H9 (cell line): ENCODE measurements at regions not wholly inside any gene's neighbourhood (a gene's known extent, or its start where the extent isn't known, plus 50 kb on each side); places are given as distances from the start of the nearest gene placed in this dataset.

Experiments
- DNase-seq: peaks from one replicate; pipeline ENCODE4 v3.0.0-alpha.2; 2017
- H2AFZ ChIP-seq: one replicate; pipeline ENCODE4 v1.6.1; 2013; ENCODE audit warnings: mild to moderate bottlenecking, low read length, control low read depth, moderate library complexity
- H2AK5ac ChIP-seq: 2 replicates; pipeline ENCODE4 v1.6.1; 2013; ENCODE audit warnings: low read length, control low read depth, mixed read lengths; ENCODE audit not compliant: insufficient read length
- H2BK120ac ChIP-seq: one replicate; pipeline ENCODE4 v1.6.1; 2013; ENCODE audit warnings: low read depth, mild to moderate bottlenecking, low read length, control low read depth, inconsistent platforms; ENCODE audit not compliant: poor library complexity, severe bottlenecking
- H2BK12ac ChIP-seq: 2 replicates; pipeline ENCODE4 v1.6.1; 2013; ENCODE audit warnings: low read length, control low read depth, mixed read lengths, low read depth; ENCODE audit not compliant: insufficient read length
- H2BK15ac ChIP-seq: 2 replicates; pipeline ENCODE4 v1.6.1; 2013; ENCODE audit warnings: low read depth, low read length, control low read depth
- H2BK20ac ChIP-seq: one replicate; pipeline ENCODE4 v1.6.1; 2013; ENCODE audit warnings: low read depth, mild to moderate bottlenecking, low read length, control low read depth, inconsistent platforms; ENCODE audit not compliant: poor library complexity, severe bottlenecking
- H2BK5ac ChIP-seq: 2 replicates; pipeline ENCODE4 v1.6.1; 2013; ENCODE audit warnings: low read length, control low read depth, mixed read lengths; ENCODE audit not compliant: insufficient read length
- H3K14ac ChIP-seq: 2 replicates; pipeline ENCODE4 v1.6.1; 2013; ENCODE audit warnings: low read length, control low read depth; ENCODE audit not compliant: insufficient read depth
- H3K18ac ChIP-seq: 2 replicates; pipeline ENCODE4 v1.6.1; 2013; ENCODE audit warnings: low read depth, mild to moderate bottlenecking, mixed read lengths, low read length, control low read depth; ENCODE audit not compliant: insufficient read length
- H3K23ac ChIP-seq: 2 replicates; pipeline ENCODE4 v1.6.1; 2013; ENCODE audit warnings: low read length, control low read depth, mixed read lengths, low read depth; ENCODE audit not compliant: insufficient read length
- H3K23me2 ChIP-seq: 2 replicates; pipeline ENCODE4 v1.6.1; 2013; ENCODE audit warnings: low read depth, mild to moderate bottlenecking, mixed read lengths, low read length, control low read depth; ENCODE audit not compliant: insufficient read length, poor library complexity, severe bottlenecking
- H3K27ac ChIP-seq: 2 replicates; pipeline ENCODE4 v1.5.1; 2013; ENCODE audit warnings: low read length, control low read depth, mixed read lengths, low read depth; ENCODE audit not compliant: insufficient read length
- H3K27me3 ChIP-seq: 2 replicates; pipeline ENCODE4 v1.6.1; 2013; ENCODE audit warnings: low read length, control low read depth, inconsistent platforms; ENCODE audit not compliant: insufficient read depth
- H3K4ac ChIP-seq: 2 replicates; pipeline ENCODE4 v1.6.1; 2013; ENCODE audit warnings: low read depth, mild to moderate bottlenecking, control low read depth, inconsistent platforms, low read length, moderate library complexity
- H3K4me1 ChIP-seq: 2 replicates; pipeline ENCODE4 v1.6.1; 2013; ENCODE audit warnings: low read length, control low read depth, inconsistent platforms; ENCODE audit not compliant: insufficient read depth
- H3K4me2 ChIP-seq: 2 replicates; pipeline ENCODE4 v1.6.1; 2013; ENCODE audit warnings: low read length, control low read depth, mixed read lengths; ENCODE audit not compliant: insufficient read length, insufficient read depth
- H3K56ac ChIP-seq: 2 replicates; pipeline ENCODE4 v1.6.1; 2013; ENCODE audit warnings: low read depth, mild to moderate bottlenecking, mixed read lengths, low read length, control low read depth; ENCODE audit not compliant: insufficient read length
- H3K79me1 ChIP-seq: 2 replicates; pipeline ENCODE4 v1.6.1; 2013; ENCODE audit warnings: low read depth, mild to moderate bottlenecking, moderate library complexity, low read length, control low read depth, inconsistent platforms; ENCODE audit not compliant: insufficient read depth, poor library complexity, severe bottlenecking
- H3K79me2 ChIP-seq: 2 replicates; pipeline ENCODE4 v1.6.1; 2013; ENCODE audit warnings: low read length, control low read depth, inconsistent platforms; ENCODE audit not compliant: insufficient read depth
- H3K9ac ChIP-seq: 2 replicates; pipeline ENCODE4 v1.6.1; 2013; ENCODE audit warnings: low read length, control low read depth, mixed read lengths; ENCODE audit not compliant: insufficient read length; ENCODE audit errors: extremely low read depth
- H3K9me3 ChIP-seq: one replicate; pipeline ENCODE4 v1.6.1; 2013; ENCODE audit warnings: low read depth, low read length, inconsistent platforms; ENCODE audit not compliant: control insufficient read depth
- H3T11ph ChIP-seq: one replicate; pipeline ENCODE4 v1.6.1; 2013; ENCODE audit warnings: mild to moderate bottlenecking, low read length, control low read depth, inconsistent platforms
- H4K20me1 ChIP-seq: one replicate; pipeline ENCODE4 v1.6.1; 2013; ENCODE audit not compliant: control insufficient read depth, insufficient read length, insufficient read depth
- H4K5ac ChIP-seq: 2 replicates; pipeline ENCODE4 v1.6.1; 2013; ENCODE audit warnings: low read depth, mild to moderate bottlenecking, mixed read lengths, low read length, control low read depth; ENCODE audit not compliant: insufficient read length
- H4K8ac ChIP-seq: replicated peaks from 2 replicates; pipeline ENCODE4 v1.6.1; 2013; ENCODE audit warnings: low read length, control low read depth, mixed read lengths, low read depth; ENCODE audit not compliant: insufficient read length
- H4K91ac ChIP-seq: 2 replicates; pipeline ENCODE4 v1.6.1; 2013; ENCODE audit warnings: low read depth, mild to moderate bottlenecking, moderate library complexity, mixed read lengths, low read length, control low read depth; ENCODE audit not compliant: insufficient read length
- H3K27ac Mint-ChIP-seq, 3 experiments: 2 replicates in 2 of 3; 3 replicates in 1 of 3; pipeline ENCODE4 v1.8.0; 2020 to 2021; ENCODE audit warnings: mixed read lengths in 3 of 3, mild to moderate bottlenecking in 1 of 3, moderate library complexity in 1 of 3
- H3K27me3 Mint-ChIP-seq: 2 replicates; pipeline ENCODE4 v1.8.0; 2021; ENCODE audit warnings: low read depth, mild to moderate bottlenecking, moderate library complexity, mixed read lengths
- H3K36me3 Mint-ChIP-seq, 3 experiments: 2 replicates in 2 of 3; 3 replicates in 1 of 3; pipeline ENCODE4 v1.8.0; 2020 to 2021; ENCODE audit warnings: low read depth in 3 of 3, mixed read lengths in 3 of 3; ENCODE audit not compliant: insufficient read depth in 1 of 3
- H3K4me1 Mint-ChIP-seq, 2 experiments: 2 replicates each; pipeline ENCODE4 v1.8.0; 2020; ENCODE audit warnings: mixed read lengths in 2 of 2
- H3K4me3 Mint-ChIP-seq, 2 experiments: 2 replicates in 1 of 2; 3 replicates in 1 of 2; pipeline ENCODE4 v1.8.0; 2020 to 2021; ENCODE audit warnings: mild to moderate bottlenecking in 2 of 2, mixed read lengths in 2 of 2, moderate library complexity in 1 of 2
- H3K9me3 Mint-ChIP-seq, 2 experiments: 2 replicates in 1 of 2; 3 replicates in 1 of 2; pipeline ENCODE4 v1.8.0; 2020; ENCODE audit warnings: mild to moderate bottlenecking in 2 of 2, mixed read lengths in 2 of 2, moderate library complexity in 1 of 2
- WGBS: extraction: QIAGEN DNeasy Blood & Tissue Kit; methylation state at CpG from one replicate; pipeline ENCODE4 v1.1.7; 2013; ENCODE audit warnings: missing lambda C conversion rate, low lambda C conversion rate, mixed read lengths; ENCODE audit not compliant: insufficient read length; ENCODE audit errors: extremely low coverage; 5-methylcytosine and 5-hydroxymethylcytosine counted together
- TF ChIP-seq, protein P1 (sequence below): fragments of 200-600 bp; sonication (generic); conservative IDR thresholded peaks from 3 replicates; pipeline ENCODE4 v1.8.0; 2021; ENCODE audit warnings: antibody characterized with exemption, mild to moderate bottlenecking

DNA sequence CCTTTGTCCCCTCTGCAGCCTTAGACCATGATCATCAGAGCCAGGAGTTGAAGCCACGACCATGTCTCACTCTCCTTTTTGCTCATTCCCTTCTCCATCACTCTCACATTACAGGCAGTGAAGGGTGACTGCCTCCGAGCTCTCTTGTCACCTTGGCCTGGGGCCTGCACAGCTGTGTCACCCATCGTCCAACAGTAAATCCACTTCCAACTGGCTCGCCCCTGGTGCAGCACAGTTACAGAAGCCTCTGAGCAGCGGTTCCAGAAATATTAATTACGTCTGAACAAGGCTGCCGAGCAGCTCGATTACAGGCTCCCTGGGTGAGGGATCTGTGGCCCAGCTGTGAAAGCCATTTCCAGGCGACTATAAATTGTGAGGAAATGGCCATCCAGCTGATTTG, 528.2 kb downstream of the NR2F2 start:
- Histone ChIP-seq H3K79me2 (no peaks in the 10 kb centered on the region), H3K23me2 (no peaks in the 10 kb centered on the region), H3K18ac (no peak overlapping the region), H3K27ac (no peak overlapping the region), H3T11ph (no peak overlapping the region), H2BK12ac (no peak overlapping the region), H3K27me3 (no peaks in the 10 kb centered on the region), H4K8ac (peak overlapping the region; percentile 24), H3K4me1 (no peaks in the 10 kb centered on the region; the same call in 1 of the 2 replicates), H3K14ac (no peak overlapping the region), H3K9me3 (no peaks in the 10 kb centered on the region), H3K4me2 (no peak overlapping the region), H4K20me1 (no peaks in the 10 kb centered on the region), H2BK20ac (no peak overlapping the region), H4K91ac (no peak overlapping the region), H2BK120ac (no peak overlapping the region), H2BK5ac (no peak overlapping the region), H3K23ac (no peak overlapping the region), H4K5ac (no peak overlapping the region), H3K56ac (no peak overlapping the region), H3K79me1 (no peaks in the 10 kb centered on the region), H2AFZ (no peak overlapping the region), H2AK5ac (no peak overlapping the region), H3K9ac (no peak overlapping the region), H2BK15ac (no peak overlapping the region), H3K4ac (no peak overlapping the region)
- Mint-ChIP-seq H3K4me1 (no peaks in the 10 kb centered on the region), H3K27ac (no peak overlapping the region), H3K36me3 (no peaks in the 10 kb centered on the region), H3K9me3 (no peaks in the 10 kb centered on the region; a peak in 1 of 5 replicates), H3K27me3 (no peaks in the 10 kb centered on the region), H3K4me3 (no peak overlapping the region)
- DNase-seq, result no peak
- TF ChIP-seq, protein P1, sequence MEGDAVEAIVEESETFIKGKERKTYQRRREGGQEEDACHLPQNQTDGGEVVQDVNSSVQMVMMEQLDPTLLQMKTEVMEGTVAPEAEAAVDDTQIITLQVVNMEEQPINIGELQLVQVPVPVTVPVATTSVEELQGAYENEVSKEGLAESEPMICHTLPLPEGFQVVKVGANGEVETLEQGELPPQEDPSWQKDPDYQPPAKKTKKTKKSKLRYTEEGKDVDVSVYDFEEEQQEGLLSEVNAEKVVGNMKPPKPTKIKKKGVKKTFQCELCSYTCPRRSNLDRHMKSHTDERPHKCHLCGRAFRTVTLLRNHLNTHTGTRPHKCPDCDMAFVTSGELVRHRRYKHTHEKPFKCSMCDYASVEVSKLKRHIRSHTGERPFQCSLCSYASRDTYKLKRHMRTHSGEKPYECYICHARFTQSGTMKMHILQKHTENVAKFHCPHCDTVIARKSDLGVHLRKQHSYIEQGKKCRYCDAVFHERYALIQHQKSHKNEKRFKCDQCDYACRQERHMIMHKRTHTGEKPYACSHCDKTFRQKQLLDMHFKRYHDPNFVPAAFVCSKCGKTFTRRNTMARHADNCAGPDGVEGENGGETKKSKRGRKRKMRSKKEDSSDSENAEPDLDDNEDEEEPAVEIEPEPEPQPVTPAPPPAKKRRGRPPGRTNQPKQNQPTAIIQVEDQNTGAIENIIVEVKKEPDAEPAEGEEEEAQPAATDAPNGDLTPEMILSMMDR, result no peak
- no CpG with 5 or more reads among the region's 9 CpGs for WGBS
